MG63 (cell line): ENCODE measurements at regions not wholly inside any gene's neighbourhood (a gene's known extent, or its start where the extent isn't known, plus 50 kb on each side); places are given as distances from the start of the nearest gene placed in this dataset.

Experiments used
- DNase-seq: peaks from one replicate; pipeline ENCODE4 v3.0.0-alpha.2; 2020
- H3K27me3 ChIP-seq: fragments of 250-450 bp; sonication (Bioruptor Pico); 2 replicates; pipeline ENCODE4 v1.5.1; 2020; ENCODE audit warnings: mild to moderate bottlenecking, moderate library complexity
- H3K36me3 ChIP-seq: fragments of 250-450 bp; sonication (Bioruptor Pico); 2 replicates; pipeline ENCODE4 v1.5.1; 2020; ENCODE audit warnings: mild to moderate bottlenecking, moderate library complexity
- H3K4me3 ChIP-seq: fragments of 250-450 bp; sonication (Bioruptor Pico); 2 replicates; pipeline ENCODE4 v1.5.1; 2020; ENCODE audit warnings: mild to moderate bottlenecking, moderate library complexity
- H3K9me3 ChIP-seq: fragments of 250-450 bp; sonication (Bioruptor Pico); 2 replicates; pipeline ENCODE4 v1.5.1; 2020; ENCODE audit warnings: mild to moderate bottlenecking, moderate library complexity

DNA sequence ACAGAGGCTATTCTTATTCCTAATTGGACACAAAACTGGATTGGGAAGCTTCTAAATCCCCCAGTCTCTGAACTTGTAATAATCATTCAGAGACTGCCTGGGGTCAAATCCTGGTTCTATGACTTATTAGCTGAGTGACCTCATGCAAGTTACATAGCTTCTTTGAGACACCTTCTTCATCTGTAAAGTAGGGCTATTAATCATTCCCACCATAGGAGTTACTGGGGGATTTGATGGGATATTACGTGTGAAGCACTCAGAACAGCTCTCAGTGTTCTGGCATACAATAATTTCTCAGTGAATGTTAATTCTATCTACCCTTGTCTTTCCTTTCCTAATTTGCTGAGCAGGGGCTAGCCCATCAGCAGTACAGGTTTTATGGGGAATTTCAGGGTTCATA, 256.7 kb upstream of the TNP1 start:
- H3K36me3 ChIP-seq, result no peaks in the 10 kb centered on the region
- H3K9me3 ChIP-seq, result no peaks in the 10 kb centered on the region
- H3K4me3 ChIP-seq, result no peak overlapping the region
- no peaks in the 10 kb centered on the region for H3K27me3 ChIP-seq
- no peak for DNase-seq

DNA sequence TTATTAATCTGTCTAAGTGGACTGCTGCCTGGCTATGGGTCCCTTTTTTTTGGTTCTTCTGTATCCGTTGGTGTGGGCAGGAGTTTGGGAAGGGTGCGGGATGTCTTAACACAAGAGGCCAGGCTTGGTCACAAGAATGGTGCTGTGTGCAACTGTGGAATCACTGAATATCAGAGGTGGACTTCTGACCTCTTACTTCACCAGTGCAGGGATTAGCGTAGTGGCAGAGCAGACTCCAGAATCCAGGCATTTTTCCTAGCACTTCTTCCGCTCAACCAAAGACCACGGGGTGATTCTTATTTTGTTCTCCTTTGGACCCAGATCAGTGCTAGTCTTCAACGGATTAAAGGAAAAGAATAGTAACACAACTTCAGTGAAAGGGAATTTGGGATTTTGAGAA, 254.3 kb upstream of the TNP1 start:
- no peak for DNase-seq
- no peaks in the 10 kb centered on the region for H3K9me3 ChIP-seq
- H3K27me3 ChIP-seq, result no peaks in the 10 kb centered on the region
- no peaks in the 10 kb centered on the region for H3K36me3 ChIP-seq
- no peak overlapping the region for H3K4me3 ChIP-seq

DNA sequence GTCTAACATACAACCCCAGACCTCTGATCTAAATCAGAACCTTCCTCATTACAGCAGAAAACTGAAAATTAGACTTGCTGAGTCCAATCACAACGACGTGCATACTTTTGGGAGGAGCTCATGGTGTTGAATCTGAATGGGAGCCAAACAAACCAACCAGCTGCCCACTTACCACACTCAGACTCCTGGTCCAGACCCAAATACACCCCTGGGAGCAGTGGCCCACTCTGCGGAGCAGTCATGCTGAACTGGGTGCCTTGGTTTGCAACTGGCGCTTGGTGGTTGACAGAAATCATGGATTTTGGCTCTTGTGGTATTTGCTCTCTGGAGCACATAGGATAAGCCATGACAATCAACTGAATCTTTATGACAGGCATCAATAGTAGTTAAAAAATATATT, 253.6 kb upstream of the TNP1 start:
- Histone ChIP-seq H3K9me3 (no peaks in the 10 kb centered on the region), H3K27me3 (no peaks in the 10 kb centered on the region), H3K4me3 (no peak overlapping the region), H3K36me3 (no peaks in the 10 kb centered on the region)
- DNase-seq, result no peak

DNA sequence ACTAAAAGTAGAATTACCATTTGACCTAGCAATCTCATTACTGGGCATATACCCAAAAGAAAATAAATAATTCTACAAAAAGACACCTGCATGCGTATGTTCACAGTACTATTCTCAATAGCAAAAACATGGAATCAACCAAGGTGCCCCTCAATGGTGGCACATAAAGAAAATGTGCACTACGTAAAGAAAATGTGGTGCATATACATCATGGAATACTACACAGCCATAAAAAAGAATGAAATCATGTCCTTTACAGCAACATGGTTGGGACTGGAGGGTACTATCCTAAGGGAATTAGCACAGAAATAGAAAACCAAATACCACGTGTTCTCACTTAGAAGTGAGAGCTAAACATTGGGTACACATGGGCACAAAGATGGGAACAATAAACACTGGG, 250.7 kb upstream of the TNP1 start:
- Histone ChIP-seq H3K36me3 (no peaks in the 10 kb centered on the region), H3K9me3 (no peaks in the 10 kb centered on the region), H3K27me3 (no peaks in the 10 kb centered on the region), H3K4me3 (no peak overlapping the region)
- no peak for DNase-seq

GRCh38 chr2:217108575-217109027, 248.7 kb upstream of the TNP1 start:
- no peaks in the 10 kb centered on the region for H3K36me3 ChIP-seq
- no peak for DNase-seq
- no peaks in the 10 kb centered on the region for H3K9me3 ChIP-seq
- no peak overlapping the region for H3K4me3 ChIP-seq
- no peaks in the 10 kb centered on the region for H3K27me3 ChIP-seq

- Histone ChIP-seq H3K9me3 (no peaks in the 10 kb centered on the region), H3K27me3 (no peaks in the 10 kb centered on the region), H3K36me3 (no peaks in the 10 kb centered on the region)
Observed at GRCh38 chr2:217108086-217108485, 248.2 kb upstream of the TNP1 start.

GRCh38 chr2:217107480-217107879, 247.6 kb upstream of the TNP1 start:
- no peak overlapping the region for H3K4me3 ChIP-seq
- H3K9me3 ChIP-seq, result no peaks in the 10 kb centered on the region
- no peak for DNase-seq
- H3K27me3 ChIP-seq, result no peaks in the 10 kb centered on the region
- H3K36me3 ChIP-seq, result no peaks in the 10 kb centered on the region

More at GRCh38 chr2:217108086-217108485, 248.2 kb upstream of the TNP1 start:
- H3K4me3 ChIP-seq, result no peak overlapping the region
- DNase-seq, result no peak

GRCh38 chr2:217106650-217107014, 246.8 kb upstream of the TNP1 start:
- peak; percentile 28 for DNase-seq
- H3K27me3 ChIP-seq, result no peaks in the 10 kb centered on the region
- H3K4me3 ChIP-seq, result no peak overlapping the region
- H3K9me3 ChIP-seq, result no peaks in the 10 kb centered on the region
- no peaks in the 10 kb centered on the region for H3K36me3 ChIP-seq

- no peaks in the 10 kb centered on the region for H3K36me3 ChIP-seq
- no peak overlapping the region for H3K4me3 ChIP-seq
- H3K9me3 ChIP-seq, result no peaks in the 10 kb centered on the region
- DNase-seq, result peak; percentile 84
- no peaks in the 10 kb centered on the region for H3K27me3 ChIP-seq
Observed at GRCh38 chr2:217105733-217106649, 246.1 kb upstream of the TNP1 start.

DNA sequence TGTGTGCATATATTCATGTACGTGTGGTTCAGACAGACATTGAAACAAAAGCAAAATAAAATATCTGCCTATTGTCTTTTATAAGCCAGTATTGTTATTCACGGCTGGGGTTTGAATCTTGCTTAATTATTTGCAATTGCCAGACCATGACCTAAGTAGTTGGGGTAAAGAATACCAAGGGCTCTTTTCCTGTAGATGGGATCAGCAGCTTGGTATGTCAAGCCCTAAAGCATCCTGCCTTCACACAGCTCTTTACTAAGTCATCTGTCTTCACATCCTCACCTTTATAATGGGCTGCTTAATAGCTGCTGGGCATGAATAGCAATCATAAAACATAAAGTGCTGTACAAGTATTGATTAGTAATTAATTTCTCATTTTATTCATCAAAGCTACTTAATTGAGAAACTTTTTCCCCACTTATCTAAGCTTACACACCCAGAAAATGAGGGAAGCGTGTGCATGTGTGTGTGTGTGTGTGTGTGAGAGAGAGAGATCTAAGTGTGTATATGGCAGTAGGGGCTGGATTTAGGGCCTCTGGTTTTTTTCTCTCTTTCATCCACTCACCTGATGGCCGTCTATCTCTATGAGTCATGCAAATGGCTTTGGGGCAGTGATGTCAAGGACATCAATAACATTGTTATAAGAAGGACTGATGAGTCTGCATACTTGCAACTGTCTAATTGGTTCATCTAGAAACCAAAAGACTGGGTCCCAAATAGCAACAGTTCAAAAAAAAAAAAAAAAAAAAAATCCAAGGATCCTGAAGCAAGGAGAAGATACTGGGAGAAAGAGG, 244.1 kb upstream of the TNP1 start:
- Histone ChIP-seq H3K4me3 (no peak overlapping the region), H3K27me3 (no peaks in the 10 kb centered on the region), H3K36me3 (no peaks in the 10 kb centered on the region), H3K9me3 (no peaks in the 10 kb centered on the region)
- no peak for DNase-seq

DNA sequence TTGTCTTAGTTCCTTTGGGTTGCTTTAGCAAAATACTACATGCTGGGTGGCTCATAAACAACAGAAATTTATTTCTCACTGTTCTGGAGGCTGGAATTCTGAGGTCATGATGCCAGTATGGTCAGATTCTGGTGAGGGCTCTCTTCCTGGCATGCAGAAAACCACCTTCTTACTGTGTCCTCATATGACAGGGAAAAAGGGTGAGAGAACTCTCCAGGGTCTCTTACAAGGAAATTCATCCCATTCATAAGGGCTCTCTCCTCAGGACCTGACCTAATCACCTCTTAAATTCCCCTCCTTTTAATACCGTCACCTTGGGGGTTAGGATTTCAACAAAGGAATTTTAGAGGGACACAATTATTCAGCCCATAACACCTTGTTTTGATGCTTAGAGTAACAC, 243.1 kb upstream of the TNP1 start:
- Histone ChIP-seq H3K36me3 (no peaks in the 10 kb centered on the region), H3K27me3 (no peaks in the 10 kb centered on the region), H3K9me3 (no peaks in the 10 kb centered on the region), H3K4me3 (no peak overlapping the region)
- no peak for DNase-seq

DNA sequence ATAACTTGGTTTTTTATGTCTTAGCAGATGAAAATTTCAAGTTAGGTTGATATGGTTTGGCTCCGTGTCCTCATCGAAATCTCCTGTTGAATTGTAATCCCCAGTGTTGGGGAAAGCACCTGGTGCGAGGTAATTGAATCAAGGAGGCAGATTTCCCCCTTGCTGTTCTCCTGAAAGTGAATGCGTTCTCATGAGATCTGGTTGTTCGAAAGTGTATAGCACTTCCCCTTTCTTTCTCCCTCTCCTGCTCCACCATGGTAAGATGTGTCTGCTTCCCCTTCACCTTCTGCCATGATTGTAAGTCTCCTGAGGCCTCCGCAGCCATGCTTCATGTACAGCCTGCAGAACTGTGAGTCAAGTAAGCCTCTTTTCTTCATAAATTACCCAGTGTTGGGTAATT, 242.1 kb upstream of the TNP1 start:
- Histone ChIP-seq H3K27me3 (no peaks in the 10 kb centered on the region), H3K9me3 (no peaks in the 10 kb centered on the region), H3K36me3 (no peaks in the 10 kb centered on the region), H3K4me3 (no peak overlapping the region)
- no peak for DNase-seq

DNA sequence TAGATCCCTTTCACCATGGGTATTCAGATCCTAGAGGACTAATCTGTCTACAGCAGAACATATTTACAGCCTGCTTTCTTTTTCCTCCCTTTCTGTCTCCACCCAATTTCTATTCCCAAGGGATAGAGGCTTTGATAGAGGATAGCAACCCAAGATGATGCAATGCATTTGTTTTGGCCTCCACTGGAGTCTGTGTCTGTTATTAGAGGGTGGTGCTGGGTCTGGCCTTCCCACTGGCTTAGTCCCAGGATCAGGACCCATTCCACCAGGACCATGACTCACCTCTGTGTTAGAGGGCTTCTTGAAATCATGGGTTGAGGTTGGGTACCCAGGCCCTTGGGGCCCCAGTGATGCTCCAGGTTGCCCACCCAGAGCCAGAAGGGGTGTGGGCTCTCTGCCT, 239.7 kb upstream of the TNP1 start:
- Histone ChIP-seq H3K4me3 (no peak overlapping the region), H3K9me3 (no peaks in the 10 kb centered on the region), H3K36me3 (no peaks in the 10 kb centered on the region), H3K27me3 (no peaks in the 10 kb centered on the region)
- DNase-seq, result peak; percentile 43

- no peaks in the 10 kb centered on the region for H3K36me3 ChIP-seq
- DNase-seq, result no peak
- H3K4me3 ChIP-seq, result no peak overlapping the region
- H3K27me3 ChIP-seq, result no peaks in the 10 kb centered on the region
- H3K9me3 ChIP-seq, result no peaks in the 10 kb centered on the region
Observed at GRCh38 chr2:217098435-217098834, 238.6 kb upstream of the TNP1 start.

GRCh38 chr2:217097346-217097745, 237.5 kb upstream of the TNP1 start:
- no peak for DNase-seq
- H3K27me3 ChIP-seq, result no peaks in the 10 kb centered on the region
- no peaks in the 10 kb centered on the region for H3K9me3 ChIP-seq
- H3K4me3 ChIP-seq, result no peak overlapping the region
- no peaks in the 10 kb centered on the region for H3K36me3 ChIP-seq

- no peak for DNase-seq
- no peaks in the 10 kb centered on the region for H3K36me3 ChIP-seq
- no peaks in the 10 kb centered on the region for H3K9me3 ChIP-seq
- H3K27me3 ChIP-seq, result no peaks in the 10 kb centered on the region
- H3K4me3 ChIP-seq, result no peak overlapping the region
Observed at GRCh38 chr2:217096474-217097225, 236.8 kb upstream of the TNP1 start.
